ENCODE measurements at regions not wholly inside any gene's neighbourhood (a gene's known extent, or its start where the extent isn't known, plus 50 kb on each side); places are given as distances from the start of the nearest gene placed in this dataset.

DNA sequence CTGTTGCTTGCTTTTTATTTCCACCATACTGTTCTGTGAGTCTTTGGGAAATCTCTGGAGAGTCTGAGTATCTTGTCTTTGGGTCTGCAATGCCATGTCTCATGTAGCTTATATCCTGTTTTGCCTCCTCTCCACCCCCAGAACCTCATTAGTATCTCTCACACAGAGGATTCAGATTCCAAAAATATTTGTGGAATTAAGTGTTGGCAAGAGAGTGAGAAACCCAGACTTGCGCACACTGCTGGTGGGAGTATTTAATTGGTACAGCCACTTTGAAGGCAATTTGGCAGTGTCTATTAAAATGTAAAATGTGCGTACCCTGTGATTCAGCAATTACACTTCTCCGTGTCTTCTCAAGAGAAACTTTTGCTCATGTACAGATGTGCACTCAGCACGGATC lies 68.6 kb downstream of the ZNF621 start:
- no peak for TF ChIP-seq CTCF (IDR thresholded peaks at IDR 0.05; ENCODE audit: extremely low read depth, missing control alignments)
- DNase-seq (ENCODE audit: low spot score): no peak

DNA sequence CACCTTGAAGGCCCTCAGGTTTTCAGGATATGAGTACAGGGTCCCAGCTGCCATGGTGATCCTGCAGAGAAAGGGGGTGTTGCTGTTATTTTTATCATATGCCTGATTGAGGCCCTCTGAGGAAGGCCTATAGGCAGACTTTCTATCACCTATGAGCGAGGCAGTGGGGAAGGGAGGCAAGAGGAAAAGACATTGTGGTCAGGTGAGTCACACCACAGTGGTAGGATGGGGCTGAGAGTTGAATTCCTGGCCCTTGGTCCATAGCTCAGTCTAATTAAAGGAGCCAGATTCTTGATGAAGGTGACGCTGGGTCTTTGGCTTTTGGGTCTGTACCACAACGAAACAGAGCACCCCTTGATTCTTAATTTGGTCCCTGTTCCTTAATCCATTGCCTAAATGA lies 72.7 kb downstream of the ZNF621 start:
- no peak for TF ChIP-seq CTCF (IDR thresholded peaks at IDR 0.05; ENCODE audit: extremely low read depth, missing control alignments)
- DNase-seq (ENCODE audit: low spot score): no peak

GRCh38 chr3:40598338-40598737 lies 73.6 kb downstream of the ZNF621 start:
- no peak for DNase-seq (ENCODE audit: low spot score)
- TF ChIP-seq CTCF (IDR thresholded peaks at IDR 0.05; ENCODE audit: extremely low read depth, missing control alignments): no peak

- no peak for TF ChIP-seq CTCF (IDR thresholded peaks at IDR 0.05; ENCODE audit: extremely low read depth, missing control alignments)
Observed at GRCh38 chr3:40598962-40599361, 74.2 kb downstream of the ZNF621 start.

DNA sequence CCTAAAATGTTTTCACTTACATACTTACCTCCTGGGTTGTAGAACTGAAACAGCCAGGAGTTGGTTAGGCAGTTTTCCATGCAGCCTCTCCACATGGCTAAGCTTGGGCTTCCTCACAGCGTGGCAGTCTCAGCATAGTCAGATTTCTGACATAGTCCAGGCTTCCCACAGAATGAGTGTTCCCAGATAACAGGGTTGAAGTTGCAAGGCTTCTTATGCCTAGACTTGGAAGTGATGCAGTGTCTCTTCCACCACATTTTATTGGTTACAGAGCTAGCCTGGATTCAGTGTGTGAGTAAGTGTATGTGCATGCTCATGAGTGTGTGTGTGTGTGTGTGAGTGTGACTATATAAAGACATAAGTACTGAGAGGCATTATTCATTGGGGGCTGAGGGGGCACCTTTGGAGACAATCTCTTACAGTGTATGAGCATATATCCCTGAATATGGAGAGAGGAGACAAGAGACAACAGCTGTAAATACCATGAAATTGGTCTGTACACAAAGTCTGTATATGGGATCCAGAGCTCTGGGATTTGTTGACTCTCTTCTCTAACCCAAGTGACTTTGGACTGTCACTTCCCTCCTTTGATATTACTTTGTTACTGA lies 78.1 kb downstream of the ZNF621 start:
- DNase-seq (ENCODE audit: low spot score): no peak
- no peak for TF ChIP-seq CTCF (IDR thresholded peaks at IDR 0.05; ENCODE audit: extremely low read depth, missing control alignments)

More at GRCh38 chr3:40598962-40599361, 74.2 kb downstream of the ZNF621 start:
- DNase-seq (ENCODE audit: low spot score): no peak

DNA sequence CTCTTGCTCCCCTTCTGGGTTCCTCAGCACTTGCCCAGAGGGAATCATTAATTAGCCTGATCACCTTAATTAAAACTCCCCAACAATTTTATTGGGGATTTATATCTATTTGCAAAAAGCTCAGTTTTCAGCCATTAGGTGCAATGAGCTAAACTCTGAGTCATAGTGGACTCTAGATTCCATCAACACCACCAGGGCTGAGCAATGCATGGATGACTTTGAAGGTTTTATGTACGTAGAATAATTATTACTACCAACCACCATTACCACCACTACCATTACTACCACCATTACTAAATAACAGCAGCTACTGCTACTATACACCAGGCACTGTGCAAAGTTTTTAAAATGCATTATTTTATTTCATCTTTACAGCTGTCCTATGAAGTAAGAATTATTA lies 81.2 kb downstream of the ZNF621 start:
- DNase-seq (ENCODE audit: low spot score): no peak

GRCh38 chr3:40608091-40608490 lies 83.3 kb downstream of the ZNF621 start:
- no peak for DNase-seq (ENCODE audit: low spot score)

More for the DNA sequence above, 81.2 kb downstream of the ZNF621 start:
- no peak for TF ChIP-seq CTCF (IDR thresholded peaks at IDR 0.05; ENCODE audit: extremely low read depth, missing control alignments)

More at GRCh38 chr3:40608091-40608490, 83.3 kb downstream of the ZNF621 start:
- no peak for TF ChIP-seq CTCF (IDR thresholded peaks at IDR 0.05; ENCODE audit: extremely low read depth, missing control alignments)
